Anterior cingulate cortex (tissue), 58 donors: ENCODE measurements at regions not wholly inside any gene's neighbourhood (a gene's known extent, or its start where the extent isn't known, plus 50 kb on each side); places are given as distances from the start of the nearest gene placed in this dataset.

Experiments
- DNase-seq, 58 donors: peaks; one replicate each; lab custom pipeline; 2025; lab: John Stamatoyannopoulos, UW

- no peak for DNase-seq
Observed at GRCh38 chr2:15868186-15868585, 72.2 kb upstream of the MYCN start.

DNA sequence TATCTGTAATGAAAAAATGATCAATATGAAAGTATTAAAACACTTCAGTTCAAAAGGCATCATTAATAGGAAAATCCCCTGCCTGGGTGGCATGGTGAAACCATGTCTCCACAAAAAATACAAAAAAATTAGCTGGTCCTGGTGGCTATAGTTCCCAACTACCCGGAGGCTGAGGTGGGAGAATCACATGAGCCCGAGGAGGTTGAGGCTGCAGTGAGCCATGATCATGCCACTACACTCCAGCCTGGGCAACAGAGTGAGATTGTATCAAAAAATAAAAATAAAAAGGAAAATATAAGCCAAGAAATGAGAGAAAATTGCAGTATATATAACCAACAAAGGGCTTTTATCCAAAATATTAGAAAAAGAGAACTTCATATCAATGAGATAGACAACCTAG lies 71.6 kb upstream of the MYCN start:
- no peak for DNase-seq

DNA sequence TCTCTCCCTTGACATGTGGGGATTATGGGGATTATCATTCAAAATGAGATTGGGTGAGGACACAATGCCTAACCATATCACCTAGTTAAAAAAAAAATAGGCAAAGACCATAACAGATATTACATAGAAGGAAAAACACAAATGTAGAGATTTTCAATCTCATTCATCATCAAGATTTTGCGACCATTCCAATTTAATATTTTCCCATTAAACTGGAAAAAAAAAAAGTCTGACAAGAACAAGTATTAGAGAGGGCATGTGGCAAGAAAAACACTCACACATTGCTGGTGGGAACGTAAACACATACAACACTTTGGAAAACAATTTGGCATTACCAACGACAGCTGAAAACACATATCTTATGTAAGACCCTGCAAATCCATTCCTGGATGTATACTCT lies 71.0 kb upstream of the MYCN start:
- no peak for DNase-seq

DNA sequence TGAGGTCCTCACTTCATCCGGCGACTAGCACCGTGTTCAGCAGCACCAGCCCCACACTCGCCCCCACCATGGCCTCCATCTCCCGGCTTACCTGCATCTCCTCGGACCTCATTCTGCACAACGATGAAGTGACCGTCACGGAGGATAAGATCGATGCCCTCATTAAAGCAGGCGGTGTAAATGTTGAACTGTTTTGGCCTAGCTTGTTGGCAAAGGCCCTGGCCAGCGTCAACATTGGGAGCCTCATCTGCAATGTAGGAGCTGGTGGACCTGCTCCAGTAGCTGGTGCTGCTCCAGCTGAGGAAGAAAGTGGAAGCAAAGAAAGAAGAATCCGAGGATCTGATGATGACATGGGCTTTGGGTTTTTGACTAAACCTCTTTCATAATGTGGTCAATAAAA lies 70.5 kb upstream of the MYCN start:
- no peak for DNase-seq

DNA sequence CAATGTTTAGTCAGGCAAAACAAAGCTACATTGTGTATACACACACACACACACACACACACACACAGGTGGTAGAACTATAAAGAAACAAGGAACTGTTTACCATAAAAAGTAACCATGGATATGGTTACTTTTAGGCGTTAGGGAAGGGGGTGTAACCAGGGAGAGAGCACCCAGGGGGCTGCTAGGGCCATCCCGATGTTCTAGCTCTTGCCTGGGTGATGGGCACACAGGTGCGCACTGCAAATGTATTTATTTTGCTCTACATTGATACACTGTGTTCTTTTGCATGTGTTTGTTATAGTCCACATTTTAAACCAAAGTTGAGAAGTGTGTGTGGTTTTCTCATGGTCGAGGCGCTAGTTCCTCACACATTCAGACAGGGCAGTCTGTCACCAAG lies 69.8 kb upstream of the MYCN start:
- DNase-seq = no peak

DNA sequence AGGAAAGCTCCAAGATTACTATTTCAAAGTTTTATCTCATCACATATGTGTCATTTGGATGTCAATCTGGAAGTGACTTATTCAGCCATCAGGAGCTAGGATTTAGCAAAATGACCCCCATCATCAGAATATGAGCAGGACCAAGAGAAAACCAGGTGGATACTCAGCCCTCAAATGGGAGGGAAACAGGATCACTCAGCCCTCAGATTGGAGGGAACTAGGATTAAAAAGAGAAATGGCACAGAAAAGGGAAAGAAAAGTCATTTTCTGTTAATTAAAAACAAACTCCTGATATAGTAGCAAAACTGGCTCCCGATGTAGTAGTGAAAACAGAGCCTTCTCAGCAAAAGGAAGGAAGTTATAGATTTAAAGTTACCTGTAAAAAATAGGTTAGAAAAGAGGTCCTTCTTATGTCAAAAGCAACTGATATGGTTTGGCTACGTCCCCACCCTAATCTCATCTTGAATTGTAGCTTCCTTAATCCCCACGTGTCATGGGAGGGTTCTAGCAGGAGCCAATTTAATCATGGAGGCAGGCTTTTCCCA lies 69.0 kb upstream of the MYCN start:
- DNase-seq = no peak

- DNase-seq = no peak
Observed at GRCh38 chr2:15872854-15873253, 67.5 kb upstream of the MYCN start.

DNA sequence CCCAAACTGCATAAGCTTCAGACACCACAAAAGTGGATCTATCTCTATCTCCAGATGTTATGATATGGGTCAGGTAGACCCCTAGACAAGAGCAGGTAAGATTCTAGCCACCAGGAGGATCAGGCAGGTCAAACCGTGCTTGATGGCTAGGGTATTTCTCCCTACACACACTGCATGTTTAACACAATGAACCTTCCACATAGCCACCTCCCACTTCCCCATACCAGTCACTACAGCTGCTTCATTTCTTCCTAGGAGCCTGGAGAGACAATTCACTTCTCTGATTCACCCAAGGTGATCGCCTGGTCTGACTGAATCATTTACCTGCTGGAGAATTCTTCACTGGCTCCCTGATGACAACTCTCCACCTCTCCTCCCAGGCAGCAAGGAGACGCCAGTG lies 66.0 kb upstream of the MYCN start:
- no peak for DNase-seq

- no peak for DNase-seq
Observed at GRCh38 chr2:15874854-15875804, 65.2 kb upstream of the MYCN start.

GRCh38 chr2:15875969-15876705 lies 64.2 kb upstream of the MYCN start:
- no peak for DNase-seq

GRCh38 chr2:15880226-15881119 lies 59.9 kb upstream of the MYCN start:
- DNase-seq = no peak

- DNase-seq = no peak
Observed at GRCh38 chr2:15881120-15881433, 59.3 kb upstream of the MYCN start.

DNA sequence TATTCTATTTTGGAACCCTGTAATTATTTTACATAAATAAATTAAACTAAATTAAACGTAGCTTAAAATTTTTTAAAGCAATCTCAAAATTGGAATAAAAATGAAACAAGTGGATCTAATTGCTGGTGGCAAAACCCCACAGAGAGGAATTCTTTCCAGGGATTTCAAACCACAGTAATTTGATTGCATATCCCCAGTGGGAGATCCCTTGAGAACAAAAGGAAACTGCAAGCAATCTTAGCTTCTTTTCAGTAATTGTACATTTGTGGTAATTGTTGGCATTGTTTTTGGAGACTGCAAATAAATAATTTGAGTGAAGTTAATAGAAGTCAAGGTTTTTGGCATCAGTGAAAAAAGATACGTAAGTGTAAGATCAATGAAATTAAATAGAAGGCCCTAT lies 58.7 kb upstream of the MYCN start:
- no peak for DNase-seq

GRCh38 chr2:15882761-15883497 lies 57.4 kb upstream of the MYCN start:
- DNase-seq = no peak

- DNase-seq = no peak
Observed at GRCh38 chr2:15883684-15884083, 56.7 kb upstream of the MYCN start.

GRCh38 chr2:15884790-15885189 lies 55.6 kb upstream of the MYCN start:
- DNase-seq = no peak

GRCh38 chr2:15886231-15886630 lies 54.1 kb upstream of the MYCN start:
- no peak for DNase-seq

DNA sequence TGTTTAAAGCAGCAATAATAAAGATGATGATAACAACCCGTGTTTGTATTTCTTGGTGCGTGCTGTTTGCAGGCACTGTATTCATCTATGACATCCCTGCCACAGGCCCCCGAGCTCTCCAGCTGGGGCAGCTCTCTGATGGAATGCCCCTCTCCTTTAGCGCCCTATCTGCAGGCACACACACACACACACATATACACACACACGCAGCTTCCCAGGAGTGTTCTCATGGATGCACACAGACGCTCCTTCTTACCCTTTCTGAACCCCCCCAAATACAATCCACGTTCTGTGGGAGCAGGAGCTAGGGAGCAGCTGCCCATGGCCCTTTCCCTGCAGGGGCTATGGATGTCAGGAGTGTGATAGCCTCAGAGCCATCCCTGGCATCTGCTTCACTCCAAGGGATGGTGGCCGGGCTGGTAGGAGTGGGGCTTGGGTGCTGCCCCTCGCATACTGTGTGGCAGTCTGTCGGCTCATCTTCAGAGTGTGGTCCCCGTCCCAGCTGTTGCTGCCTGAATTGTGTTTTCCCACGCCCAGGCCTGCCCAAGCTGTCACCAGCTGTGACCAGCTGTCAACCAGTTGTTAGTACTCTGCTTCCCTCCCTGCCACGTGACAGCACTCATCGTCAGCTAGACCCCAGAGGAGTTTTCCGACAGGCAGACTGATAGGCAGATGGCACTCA lies 50.8 kb upstream of the MYCN start:
- no peak for DNase-seq

DNA sequence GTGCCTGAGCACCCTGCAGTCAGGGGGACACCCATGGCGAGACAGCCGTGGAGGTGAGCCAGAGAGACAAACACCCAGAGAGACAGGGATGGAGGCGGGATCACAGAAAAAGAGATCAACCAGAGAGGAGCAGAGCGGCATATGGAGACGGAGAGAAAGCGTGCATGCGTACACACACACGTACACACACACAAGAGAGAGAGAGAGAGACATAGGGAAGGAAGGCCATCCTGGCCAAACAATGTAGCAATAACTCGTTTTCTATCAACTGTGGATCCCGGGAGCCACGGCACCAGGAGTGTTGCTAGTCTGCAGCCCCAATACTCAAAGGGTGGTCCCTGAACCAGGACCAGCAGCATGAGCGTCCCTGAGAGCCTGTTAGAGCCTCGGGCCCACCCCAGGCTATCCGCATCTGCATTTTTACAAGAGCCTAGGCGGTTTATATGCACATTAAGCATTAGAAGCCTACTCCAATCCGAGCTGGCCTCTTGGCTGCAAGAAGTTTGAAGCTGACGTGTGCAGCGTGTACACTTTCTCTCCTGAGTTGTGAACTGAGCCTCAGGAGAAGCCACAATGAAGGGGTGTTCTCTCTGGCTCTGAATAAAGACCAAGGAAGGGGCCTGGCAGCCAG lies 50.1 kb upstream of the MYCN start:
- no peak for DNase-seq
